ENCODE measurements at regions not wholly inside any gene's neighbourhood (a gene's known extent, or its start where the extent isn't known, plus 50 kb on each side); places are given as distances from the start of the nearest gene placed in this dataset.

DNA sequence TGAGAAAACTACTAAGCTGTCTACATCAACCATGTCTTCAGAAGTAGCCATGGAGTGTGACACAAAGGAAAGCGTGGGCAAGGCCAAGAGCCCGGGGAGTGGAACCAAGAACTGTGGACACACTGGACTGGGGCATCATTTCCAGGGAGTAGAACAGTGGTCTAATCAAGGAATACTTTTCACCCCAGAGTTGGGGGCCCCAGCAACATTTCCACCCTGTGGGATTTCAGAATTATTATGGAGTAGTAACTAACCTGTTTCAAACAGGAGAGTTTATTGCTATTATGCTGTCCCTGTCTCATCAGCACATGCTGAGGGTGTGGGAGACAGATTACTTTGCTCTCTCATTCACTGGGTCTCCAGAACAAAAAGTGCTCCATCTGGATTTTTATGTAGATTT is 58.0 kb upstream of the FSTL4 start:
- no peak for ATAC-seq
- TF ChIP-seq, protein P1, sequence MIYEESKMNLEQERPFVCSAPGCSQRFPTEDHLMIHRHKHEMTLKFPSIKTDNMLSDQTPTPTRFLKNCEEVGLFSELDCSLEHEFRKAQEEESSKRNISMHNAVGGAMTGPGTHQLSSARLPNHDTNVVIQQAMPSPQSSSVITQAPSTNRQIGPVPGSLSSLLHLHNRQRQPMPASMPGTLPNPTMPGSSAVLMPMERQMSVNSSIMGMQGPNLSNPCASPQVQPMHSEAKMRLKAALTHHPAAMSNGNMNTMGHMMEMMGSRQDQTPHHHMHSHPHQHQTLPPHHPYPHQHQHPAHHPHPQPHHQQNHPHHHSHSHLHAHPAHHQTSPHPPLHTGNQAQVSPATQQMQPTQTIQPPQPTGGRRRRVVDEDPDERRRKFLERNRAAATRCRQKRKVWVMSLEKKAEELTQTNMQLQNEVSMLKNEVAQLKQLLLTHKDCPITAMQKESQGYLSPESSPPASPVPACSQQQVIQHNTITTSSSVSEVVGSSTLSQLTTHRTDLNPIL (CRISPR knock-in tag; IDR thresholded peaks at IDR 0.05; ENCODE audit: low read depth): no peak
- TF ChIP-seq ESRRG (CRISPR knock-in tag; IDR thresholded peaks at IDR 0.05) (no peak), ZNF565 (CRISPR knock-in tag; conservative IDR thresholded peaks at IDR 0.05; ENCODE audit: low read depth) (no peak), ARNTL (CRISPR knock-in tag; IDR thresholded peaks at IDR 0.05; ENCODE audit: borderline replicate concordance, low read depth) (no peak), ZC3H10 (CRISPR knock-in tag; IDR thresholded peaks at IDR 0.05) (no peak), ZNF70 (CRISPR knock-in tag; IDR thresholded peaks at IDR 0.05) (no peak), ISL1 (CRISPR knock-in tag; IDR thresholded peaks at IDR 0.05) (no peak), BACH2 (CRISPR knock-in tag; IDR thresholded peaks at IDR 0.05; ENCODE audit: borderline replicate concordance) (no peak), PPARA (CRISPR knock-in tag; IDR thresholded peaks at IDR 0.05; ENCODE audit: borderline replicate concordance) (no peak), ZFP3 (CRISPR knock-in tag; IDR thresholded peaks at IDR 0.05) (no peak), CSDC2 (CRISPR knock-in tag; IDR thresholded peaks at IDR 0.05) (no peak), TOX (CRISPR knock-in tag; IDR thresholded peaks at IDR 0.05; ENCODE audit: borderline replicate concordance) (no peak), SNAI2 (CRISPR knock-in tag; IDR thresholded peaks at IDR 0.05) (no peak)
- TF ChIP-seq, protein P2, sequence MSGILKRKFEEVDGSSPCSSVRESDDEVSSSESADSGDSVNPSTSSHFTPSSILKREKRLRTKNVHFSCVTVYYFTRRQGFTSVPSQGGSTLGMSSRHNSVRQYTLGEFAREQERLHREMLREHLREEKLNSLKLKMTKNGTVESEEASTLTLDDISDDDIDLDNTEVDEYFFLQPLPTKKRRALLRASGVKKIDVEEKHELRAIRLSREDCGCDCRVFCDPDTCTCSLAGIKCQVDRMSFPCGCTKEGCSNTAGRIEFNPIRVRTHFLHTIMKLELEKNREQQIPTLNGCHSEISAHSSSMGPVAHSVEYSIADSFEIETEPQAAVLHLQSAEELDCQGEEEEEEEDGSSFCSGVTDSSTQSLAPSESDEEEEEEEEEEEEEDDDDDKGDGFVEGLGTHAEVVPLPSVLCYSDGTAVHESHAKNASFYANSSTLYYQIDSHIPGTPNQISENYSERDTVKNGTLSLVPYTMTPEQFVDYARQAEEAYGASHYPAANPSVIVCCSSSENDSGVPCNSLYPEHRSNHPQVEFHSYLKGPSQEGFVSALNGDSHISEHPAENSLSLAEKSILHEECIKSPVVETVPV (CRISPR knock-in tag; IDR thresholded peaks at IDR 0.05): no peak
- TF ChIP-seq, protein P3, sequence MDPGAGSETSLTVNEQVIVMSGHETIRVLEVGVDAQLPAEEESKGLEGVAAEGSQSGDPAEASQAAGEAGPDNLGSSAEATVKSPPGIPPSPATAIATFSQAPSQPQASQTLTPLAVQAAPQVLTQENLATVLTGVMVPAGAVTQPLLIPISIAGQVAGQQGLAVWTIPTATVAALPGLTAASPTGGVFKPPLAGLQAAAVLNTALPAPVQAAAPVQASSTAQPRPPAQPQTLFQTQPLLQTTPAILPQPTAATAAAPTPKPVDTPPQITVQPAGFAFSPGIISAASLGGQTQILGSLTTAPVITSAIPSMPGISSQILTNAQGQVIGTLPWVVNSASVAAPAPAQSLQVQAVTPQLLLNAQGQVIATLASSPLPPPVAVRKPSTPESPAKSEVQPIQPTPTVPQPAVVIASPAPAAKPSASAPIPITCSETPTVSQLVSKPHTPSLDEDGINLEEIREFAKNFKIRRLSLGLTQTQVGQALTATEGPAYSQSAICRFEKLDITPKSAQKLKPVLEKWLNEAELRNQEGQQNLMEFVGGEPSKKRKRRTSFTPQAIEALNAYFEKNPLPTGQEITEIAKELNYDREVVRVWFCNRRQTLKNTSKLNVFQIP (CRISPR knock-in tag; IDR thresholded peaks at IDR 0.05; ENCODE audit: borderline replicate concordance, low read depth): no peak
- TF ChIP-seq, protein P4, sequence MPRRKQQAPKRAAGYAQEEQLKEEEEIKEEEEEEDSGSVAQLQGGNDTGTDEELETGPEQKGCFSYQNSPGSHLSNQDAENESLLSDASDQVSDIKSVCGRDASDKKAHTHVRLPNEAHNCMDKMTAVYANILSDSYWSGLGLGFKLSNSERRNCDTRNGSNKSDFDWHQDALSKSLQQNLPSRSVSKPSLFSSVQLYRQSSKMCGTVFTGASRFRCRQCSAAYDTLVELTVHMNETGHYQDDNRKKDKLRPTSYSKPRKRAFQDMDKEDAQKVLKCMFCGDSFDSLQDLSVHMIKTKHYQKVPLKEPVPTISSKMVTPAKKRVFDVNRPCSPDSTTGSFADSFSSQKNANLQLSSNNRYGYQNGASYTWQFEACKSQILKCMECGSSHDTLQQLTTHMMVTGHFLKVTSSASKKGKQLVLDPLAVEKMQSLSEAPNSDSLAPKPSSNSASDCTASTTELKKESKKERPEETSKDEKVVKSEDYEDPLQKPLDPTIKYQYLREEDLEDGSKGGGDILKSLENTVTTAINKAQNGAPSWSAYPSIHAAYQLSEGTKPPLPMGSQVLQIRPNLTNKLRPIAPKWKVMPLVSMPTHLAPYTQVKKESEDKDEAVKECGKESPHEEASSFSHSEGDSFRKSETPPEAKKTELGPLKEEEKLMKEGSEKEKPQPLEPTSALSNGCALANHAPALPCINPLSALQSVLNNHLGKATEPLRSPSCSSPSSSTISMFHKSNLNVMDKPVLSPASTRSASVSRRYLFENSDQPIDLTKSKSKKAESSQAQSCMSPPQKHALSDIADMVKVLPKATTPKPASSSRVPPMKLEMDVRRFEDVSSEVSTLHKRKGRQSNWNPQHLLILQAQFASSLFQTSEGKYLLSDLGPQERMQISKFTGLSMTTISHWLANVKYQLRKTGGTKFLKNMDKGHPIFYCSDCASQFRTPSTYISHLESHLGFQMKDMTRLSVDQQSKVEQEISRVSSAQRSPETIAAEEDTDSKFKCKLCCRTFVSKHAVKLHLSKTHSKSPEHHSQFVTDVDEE (CRISPR knock-in tag; IDR thresholded peaks at IDR 0.05): no peak

DNA sequence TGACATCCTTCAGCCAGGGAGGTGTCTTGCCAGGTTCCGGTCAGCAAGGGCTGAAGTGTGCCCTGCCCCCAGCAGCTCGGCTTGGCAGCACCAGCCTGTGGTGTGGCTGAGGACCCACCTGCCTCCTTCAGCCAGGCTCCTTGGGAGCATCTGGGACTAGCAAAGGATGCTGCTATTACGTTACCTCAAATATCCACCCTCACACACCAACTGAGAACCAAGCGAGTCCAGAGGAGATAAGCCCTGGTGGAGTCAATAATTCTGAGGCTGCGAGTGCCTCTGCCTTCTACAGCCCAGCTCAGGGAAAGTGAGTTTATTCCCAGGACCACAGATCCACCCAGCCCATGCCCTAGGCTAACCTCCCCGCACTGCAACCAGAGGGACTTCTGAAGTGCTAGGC is 57.1 kb upstream of the FSTL4 start:
- TF ChIP-seq OSR1 (CRISPR knock-in tag; IDR thresholded peaks at IDR 0.05) (no peak), ZNF8 (CRISPR knock-in tag; IDR thresholded peaks at IDR 0.05) (no peak), CSDC2 (CRISPR knock-in tag; IDR thresholded peaks at IDR 0.05) (no peak)

DNA sequence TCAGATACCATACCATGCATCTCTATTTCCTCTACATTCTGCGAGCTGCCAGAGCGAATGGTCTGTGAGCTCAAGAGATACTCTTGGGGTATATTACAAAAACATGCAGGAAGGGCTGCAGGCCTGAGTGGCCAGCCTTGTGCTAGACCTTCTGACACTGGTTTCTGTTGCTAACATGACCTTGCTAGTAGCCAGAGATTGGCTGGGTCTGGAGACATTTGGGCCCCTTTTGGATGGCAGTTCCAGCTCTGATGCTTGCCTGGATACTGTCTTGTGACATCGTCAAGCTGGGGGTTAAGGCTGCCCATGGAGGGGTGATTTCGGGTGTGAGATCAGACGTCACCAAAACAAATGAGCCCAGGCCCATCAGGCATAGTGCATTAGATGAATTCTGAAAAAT is 56.1 kb upstream of the FSTL4 start:
- no peak for ATAC-seq
- no peak for TF ChIP-seq CSDC2 (CRISPR knock-in tag; IDR thresholded peaks at IDR 0.05)

More for the DNA sequence above, 57.1 kb upstream of the FSTL4 start:
- ATAC-seq: no peak

DNA sequence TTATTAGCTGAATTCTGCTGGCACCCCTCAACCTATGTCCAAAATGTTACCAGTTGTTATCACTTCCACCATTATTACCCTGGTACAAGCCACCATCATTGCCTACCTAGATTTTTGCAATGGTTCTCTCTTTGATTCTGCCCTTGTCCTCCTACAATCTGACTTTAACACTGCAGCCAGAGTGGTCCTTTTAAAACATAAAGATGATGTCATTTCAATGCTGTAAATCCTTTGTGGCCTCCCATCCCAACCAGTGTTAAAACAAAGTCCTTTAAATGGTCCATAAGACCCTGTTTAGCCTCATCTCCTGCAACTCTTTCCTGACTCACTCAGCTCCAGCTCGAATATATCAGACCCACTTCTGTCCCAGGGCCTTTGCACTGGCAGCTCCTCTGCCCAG is 54.9 kb upstream of the FSTL4 start:
- ATAC-seq: no peak
- TF ChIP-seq, protein P2 (CRISPR knock-in tag; IDR thresholded peaks at IDR 0.05): no peak
- TF ChIP-seq ZNF565 (CRISPR knock-in tag; conservative IDR thresholded peaks at IDR 0.05; ENCODE audit: low read depth): no peak
- no peak for TF ChIP-seq ISL1 (CRISPR knock-in tag; IDR thresholded peaks at IDR 0.05)
- TF ChIP-seq OSR1 (CRISPR knock-in tag; IDR thresholded peaks at IDR 0.05): no peak
- no peak for TF ChIP-seq GLIS3 (CRISPR knock-in tag; IDR thresholded peaks at IDR 0.05)
- no peak for TF ChIP-seq PPARA (CRISPR knock-in tag; IDR thresholded peaks at IDR 0.05; ENCODE audit: borderline replicate concordance)
- TF ChIP-seq ZFP3 (CRISPR knock-in tag; IDR thresholded peaks at IDR 0.05): no peak
- TF ChIP-seq, protein P5, sequence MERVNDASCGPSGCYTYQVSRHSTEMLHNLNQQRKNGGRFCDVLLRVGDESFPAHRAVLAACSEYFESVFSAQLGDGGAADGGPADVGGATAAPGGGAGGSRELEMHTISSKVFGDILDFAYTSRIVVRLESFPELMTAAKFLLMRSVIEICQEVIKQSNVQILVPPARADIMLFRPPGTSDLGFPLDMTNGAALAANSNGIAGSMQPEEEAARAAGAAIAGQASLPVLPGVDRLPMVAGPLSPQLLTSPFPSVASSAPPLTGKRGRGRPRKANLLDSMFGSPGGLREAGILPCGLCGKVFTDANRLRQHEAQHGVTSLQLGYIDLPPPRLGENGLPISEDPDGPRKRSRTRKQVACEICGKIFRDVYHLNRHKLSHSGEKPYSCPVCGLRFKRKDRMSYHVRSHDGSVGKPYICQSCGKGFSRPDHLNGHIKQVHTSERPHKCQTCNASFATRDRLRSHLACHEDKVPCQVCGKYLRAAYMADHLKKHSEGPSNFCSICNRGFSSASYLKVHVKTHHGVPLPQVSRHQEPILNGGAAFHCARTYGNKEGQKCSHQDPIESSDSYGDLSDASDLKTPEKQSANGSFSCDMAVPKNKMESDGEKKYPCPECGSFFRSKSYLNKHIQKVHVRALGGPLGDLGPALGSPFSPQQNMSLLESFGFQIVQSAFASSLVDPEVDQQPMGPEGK (CRISPR knock-in tag; IDR thresholded peaks at IDR 0.05; ENCODE audit: borderline replicate concordance): no peak
- TF ChIP-seq TOX (CRISPR knock-in tag; IDR thresholded peaks at IDR 0.05; ENCODE audit: borderline replicate concordance): no peak
- no peak for TF ChIP-seq ARNTL (CRISPR knock-in tag; IDR thresholded peaks at IDR 0.05; ENCODE audit: borderline replicate concordance, low read depth)
- TF ChIP-seq ZFP30 (CRISPR knock-in tag; IDR thresholded peaks at IDR 0.05): no peak
- TF ChIP-seq, protein P4 (CRISPR knock-in tag; IDR thresholded peaks at IDR 0.05): no peak
- TF ChIP-seq RARB (CRISPR knock-in tag; IDR thresholded peaks at IDR 0.05): no peak
